ENCODE measurements at regions not wholly inside any gene's neighbourhood (a gene's known extent, or its start where the extent isn't known, plus 50 kb on each side); places are given as distances from the start of the nearest gene placed in this dataset.

DNA sequence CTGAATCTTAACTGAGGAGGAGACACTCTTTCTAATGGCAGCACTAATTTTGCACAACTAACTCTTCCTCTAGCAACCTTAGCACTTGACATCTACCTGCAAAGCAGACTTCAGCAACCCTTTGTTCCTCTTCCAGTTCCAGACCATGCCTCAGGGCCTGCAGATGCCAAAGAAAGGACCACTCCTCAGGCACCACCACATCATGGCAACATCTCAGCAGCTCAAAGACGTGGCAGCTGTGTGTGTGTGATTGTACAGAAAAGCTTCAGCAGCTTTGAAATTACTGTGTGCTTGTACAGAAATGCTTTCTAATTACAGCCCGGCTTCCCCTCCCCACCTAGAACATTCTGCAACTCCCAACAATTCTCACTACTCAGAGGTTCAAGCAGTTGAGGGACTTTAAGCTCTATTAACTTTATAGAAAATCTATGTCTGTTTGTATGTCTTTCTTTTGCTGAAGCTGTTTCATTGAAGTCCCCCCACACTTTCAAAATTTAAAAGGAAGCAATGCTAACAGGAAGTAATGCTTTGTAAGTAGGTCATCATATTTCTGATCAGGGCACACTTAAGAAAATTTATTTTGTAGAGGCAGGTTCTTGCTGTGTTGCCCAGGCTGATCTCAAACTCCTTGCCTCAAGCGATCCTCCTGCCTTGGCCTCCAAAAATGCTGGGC is 115.2 kb downstream of the CD47 start:
- no peak for DNase-seq
- CTCF ChIA-PET = no interaction called here
- no peaks in the 10 kb centered on the region for H3K4me1 Mint-ChIP-seq (ENCODE audit: low read depth, unreplicated experiment)
- H3K9me3 Mint-ChIP-seq (ENCODE audit: unreplicated experiment) = no peaks in the 10 kb centered on the region
- H3K4me3 Mint-ChIP-seq (ENCODE audit: unreplicated experiment) = no peak overlapping the region
- no peak overlapping the region for H3K27ac Mint-ChIP-seq (ENCODE audit: unreplicated experiment)
- Histone ChIP-seq H3K27me3 (replicated peaks; ENCODE audit: control insufficient read depth, insufficient read depth, low read length) (no peaks in the 10 kb centered on the region), H3K4me1 (no peaks in the 10 kb centered on the region), H3K9me3 (no peaks in the 10 kb centered on the region), H3K36me3 (ENCODE audit: control insufficient read depth, insufficient read depth, low read length) (no peaks in the 10 kb centered on the region), H3K4me3 (ENCODE audit: low read depth, low read length) (no peak overlapping the region)
- no peaks in the 10 kb centered on the region for H3K36me3 Mint-ChIP-seq (ENCODE audit: insufficient read depth, unreplicated experiment)
- BruUV-seq (replicated peaks) = no TSS peak
- TF ChIP-seq, protein P1, sequence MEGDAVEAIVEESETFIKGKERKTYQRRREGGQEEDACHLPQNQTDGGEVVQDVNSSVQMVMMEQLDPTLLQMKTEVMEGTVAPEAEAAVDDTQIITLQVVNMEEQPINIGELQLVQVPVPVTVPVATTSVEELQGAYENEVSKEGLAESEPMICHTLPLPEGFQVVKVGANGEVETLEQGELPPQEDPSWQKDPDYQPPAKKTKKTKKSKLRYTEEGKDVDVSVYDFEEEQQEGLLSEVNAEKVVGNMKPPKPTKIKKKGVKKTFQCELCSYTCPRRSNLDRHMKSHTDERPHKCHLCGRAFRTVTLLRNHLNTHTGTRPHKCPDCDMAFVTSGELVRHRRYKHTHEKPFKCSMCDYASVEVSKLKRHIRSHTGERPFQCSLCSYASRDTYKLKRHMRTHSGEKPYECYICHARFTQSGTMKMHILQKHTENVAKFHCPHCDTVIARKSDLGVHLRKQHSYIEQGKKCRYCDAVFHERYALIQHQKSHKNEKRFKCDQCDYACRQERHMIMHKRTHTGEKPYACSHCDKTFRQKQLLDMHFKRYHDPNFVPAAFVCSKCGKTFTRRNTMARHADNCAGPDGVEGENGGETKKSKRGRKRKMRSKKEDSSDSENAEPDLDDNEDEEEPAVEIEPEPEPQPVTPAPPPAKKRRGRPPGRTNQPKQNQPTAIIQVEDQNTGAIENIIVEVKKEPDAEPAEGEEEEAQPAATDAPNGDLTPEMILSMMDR (IDR thresholded peaks at IDR 0.05; ENCODE audit: insufficient read depth in 1 of 2, low read depth in 1 of 2, low read length in 1 of 2, severe bottlenecking in 1 of 2, unreplicated experiment in 1 of 2) = no peak
- POLR2A ChIA-PET = no interaction called here
- peaks cover 8% of the 10 kb centered on the region for H3K27me3 Mint-ChIP-seq (ENCODE audit: insufficient read depth, unreplicated experiment)
- intact Hi-C loops (cut with micrococcal nuclease; ENCODE audit: unreplicated experiment) = no loop called here

DNA sequence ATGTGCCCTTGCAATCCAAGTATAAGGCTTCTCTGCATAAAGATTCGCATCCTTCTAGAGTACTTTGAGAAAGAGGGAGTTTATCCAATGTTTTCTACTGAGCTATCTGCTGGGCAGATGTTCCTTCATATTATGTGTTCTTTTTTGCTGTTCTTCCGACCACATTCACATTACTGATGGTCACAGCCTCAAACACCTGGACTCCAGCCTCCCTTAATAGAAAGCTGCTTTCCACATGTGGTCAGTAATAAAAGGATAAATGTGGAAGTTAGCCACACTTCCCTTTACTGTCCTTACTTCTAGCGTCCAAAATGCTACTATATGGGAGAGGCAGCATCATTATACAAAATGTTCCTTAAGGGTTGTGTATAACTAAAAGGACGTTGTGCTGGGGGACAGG is 116.9 kb downstream of the CD47 start:
- ChIA-PET POLR2A (no interaction called here), CTCF (no interaction called here)
- Histone ChIP-seq H3K9me3 (no peaks in the 10 kb centered on the region), H3K36me3 (ENCODE audit: control insufficient read depth, insufficient read depth, low read length) (no peaks in the 10 kb centered on the region), H3K4me1 (no peaks in the 10 kb centered on the region), H3K27me3 (replicated peaks; ENCODE audit: control insufficient read depth, insufficient read depth, low read length) (no peaks in the 10 kb centered on the region), H3K4me3 (ENCODE audit: low read depth, low read length) (no peak overlapping the region)
- no peaks in the 10 kb centered on the region for H3K9me3 Mint-ChIP-seq (ENCODE audit: unreplicated experiment)
- H3K4me3 Mint-ChIP-seq (ENCODE audit: unreplicated experiment) = no peak overlapping the region
- no peak for DNase-seq
- no TSS peak for BruUV-seq (replicated peaks)
- no peaks in the 10 kb centered on the region for H3K4me1 Mint-ChIP-seq (ENCODE audit: low read depth, unreplicated experiment)
- peaks cover 8% of the 10 kb centered on the region for H3K27me3 Mint-ChIP-seq (ENCODE audit: insufficient read depth, unreplicated experiment)
- intact Hi-C loops (cut with micrococcal nuclease; ENCODE audit: unreplicated experiment) = no loop called here
- TF ChIP-seq, protein P1 (IDR thresholded peaks at IDR 0.05; ENCODE audit: insufficient read depth in 1 of 2, low read depth in 1 of 2, low read length in 1 of 2, severe bottlenecking in 1 of 2, unreplicated experiment in 1 of 2) = no peak
- no peaks in the 10 kb centered on the region for H3K36me3 Mint-ChIP-seq (ENCODE audit: insufficient read depth, unreplicated experiment)
- no peak overlapping the region for H3K27ac Mint-ChIP-seq (ENCODE audit: unreplicated experiment)

DNA sequence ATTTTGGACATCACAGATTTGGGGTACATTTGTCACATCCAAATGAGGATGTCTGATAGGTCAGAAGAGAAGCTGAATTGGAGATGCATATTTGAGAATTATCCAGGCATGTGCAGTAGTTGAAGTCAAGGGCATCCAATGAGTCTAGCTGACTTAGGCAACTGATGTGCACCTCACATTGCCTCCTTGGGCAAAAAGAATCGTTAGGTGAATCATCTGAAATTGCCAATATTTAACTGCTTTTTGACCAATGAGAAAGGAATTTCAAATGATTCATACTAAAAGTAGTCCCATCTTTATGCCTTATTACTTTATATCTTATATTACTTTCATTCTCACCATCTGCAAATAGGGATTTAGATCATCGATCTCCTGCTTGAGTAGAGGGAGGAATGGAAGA is 117.7 kb downstream of the CD47 start:
- no peak overlapping the region for H3K4me3 ChIP-seq (ENCODE audit: low read depth, low read length)
- H3K27me3 ChIP-seq (replicated peaks; ENCODE audit: control insufficient read depth, insufficient read depth, low read length) = no peaks in the 10 kb centered on the region
- Mint-ChIP-seq H3K4me1 (ENCODE audit: low read depth, unreplicated experiment) (no peaks in the 10 kb centered on the region), H3K9me3 (ENCODE audit: unreplicated experiment) (no peaks in the 10 kb centered on the region), H3K27me3 (ENCODE audit: insufficient read depth, unreplicated experiment) (peaks cover 8% of the 10 kb centered on the region), H3K36me3 (ENCODE audit: insufficient read depth, unreplicated experiment) (no peaks in the 10 kb centered on the region), H3K4me3 (ENCODE audit: unreplicated experiment) (no peak overlapping the region), H3K27ac (ENCODE audit: unreplicated experiment) (no peak overlapping the region)
- TF ChIP-seq, protein P1 (IDR thresholded peaks at IDR 0.05; ENCODE audit: insufficient read depth in 1 of 2, low read depth in 1 of 2, low read length in 1 of 2, severe bottlenecking in 1 of 2, unreplicated experiment in 1 of 2) = no peak
- ChIA-PET POLR2A (no interaction called here), CTCF (no interaction called here)
- DNase-seq = no peak
- H3K36me3 ChIP-seq (ENCODE audit: control insufficient read depth, insufficient read depth, low read length) = no peaks in the 10 kb centered on the region
- no peaks in the 10 kb centered on the region for H3K4me1 ChIP-seq
- no peaks in the 10 kb centered on the region for H3K9me3 ChIP-seq
- no TSS peak for BruUV-seq (replicated peaks)
- intact Hi-C loops (cut with micrococcal nuclease; ENCODE audit: unreplicated experiment) = no loop called here
